ENCODE measurements at regions not wholly inside any gene's neighbourhood (a gene's known extent, or its start where the extent isn't known, plus 50 kb on each side); places are given as distances from the start of the nearest gene placed in this dataset.
A peak's percentile ranks its signal among the peaks of the same experiment; 100 is the strongest.

DNA sequence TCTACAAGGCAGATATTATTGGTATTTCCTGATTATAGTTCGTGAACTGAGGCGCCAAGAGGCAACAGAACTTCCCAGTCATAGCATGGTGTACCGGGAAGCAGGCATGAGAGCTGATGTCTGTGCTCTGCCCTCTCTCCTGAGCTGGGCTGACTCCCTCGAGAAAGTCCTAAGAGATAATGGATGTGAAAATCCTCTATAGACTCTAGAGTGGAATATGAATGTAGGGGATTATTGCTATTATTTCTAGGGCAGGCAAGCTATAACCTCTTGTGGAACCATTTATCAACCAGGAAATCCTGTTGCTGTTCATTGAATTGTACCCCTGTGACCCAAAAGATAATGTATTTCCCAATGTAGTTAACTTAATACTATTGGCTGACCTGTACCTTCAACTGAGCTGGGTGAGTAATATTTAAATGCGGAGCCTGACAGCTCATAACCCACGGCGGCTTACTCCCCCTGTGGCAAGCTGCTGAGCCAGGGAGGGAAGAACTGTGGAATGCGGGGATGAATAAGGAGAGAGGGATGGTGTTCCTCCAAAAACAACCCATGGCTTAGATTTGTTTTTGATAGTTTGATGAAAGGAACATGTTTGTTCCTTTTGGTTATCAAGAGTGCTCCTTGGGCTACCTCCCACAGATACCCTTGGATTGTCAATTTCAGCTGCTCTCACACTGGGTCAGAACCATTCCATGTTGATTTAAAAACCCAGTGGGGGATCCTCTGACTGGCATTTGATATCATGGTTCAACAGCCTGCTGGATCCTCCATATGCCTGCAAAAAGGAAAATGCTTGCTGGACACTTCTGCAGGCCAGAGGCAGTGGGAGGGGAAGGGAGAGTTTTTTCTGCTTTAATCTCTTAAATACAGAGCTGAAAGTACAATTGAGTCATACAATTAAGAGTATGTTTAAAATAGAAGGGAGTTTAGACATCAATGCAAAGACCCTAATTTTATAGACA, 339.0 kb upstream of the BOD1L1 start:
- Histone ChIP-seq H3K36me3 (replicated peaks in 1 of 2; ENCODE audit: control insufficient read depth in 1 of 2, insufficient read depth in 2 of 2, low read length in 1 of 2) (no peaks in the 10 kb centered on the region), H3K4me1 (ENCODE audit: control insufficient read depth in 1 of 2, insufficient read depth in 2 of 2, low read depth in 1 of 2, low read length in 1 of 2) (peaks cover 0 to 33% of the 10 kb centered on the region in 2 experiments; a peak in 1 of 4 replicates), H3K79me2 (ENCODE audit: insufficient read depth) (no peaks in the 10 kb centered on the region), H3K27ac (ENCODE audit: low read depth in 2 of 2, low read length in 1 of 2) (peak overlapping the region in 1 of 2 experiments; percentile 85; a peak in 3 of 4 replicates), H3K9me3 (no peaks in the 10 kb centered on the region), H2AFZ (ENCODE audit: low read depth) (peak overlapping the region; percentile 0; the same call in 1 of the 2 replicates), H3K4me3 (ENCODE audit: low read depth in 2 of 2, low read length in 1 of 2) (no peak overlapping the region), H4K20me1 (ENCODE audit: insufficient read depth) (no peaks in the 10 kb centered on the region), H3F3A (replicated peaks; ENCODE audit: insufficient read depth) (peaks cover 28% of the 10 kb centered on the region), H3K27me3 (ENCODE audit: insufficient read depth) (no peaks in the 10 kb centered on the region), H3K9ac (peak overlapping the region; percentile 52), H3K4me2 (peak overlapping the region; percentile 62), H3K9me2 (no peaks in the 10 kb centered on the region)
- ChIA-PET POLR2A (interaction anchor here (0.5 kb wide), 1 partner anchor 33 kb away, joined by 3 read pairs; no protein-coding TSS in a partner anchor), CTCF (interaction anchor here (1.4 to 1.8 kb wide), 2 partner anchors 21 to 34 kb away, joined by 3 to 4 read pairs; no protein-coding TSS in a partner anchor)
- WGBS (ENCODE audit: low lambda C conversion rate): 41% methylated on average over 8 of the region's 8 CpGs
- DNase-seq: no peak
- TF ChIP-seq TAF1 (IDR thresholded peaks at IDR 0.05; ENCODE audit: borderline replicate concordance, low read depth, low read length) (no peak), CHD2 (IDR thresholded peaks at IDR 0.05; ENCODE audit: low read length, partially characterized antibody) (no peak), TEAD4 (IDR thresholded peaks at IDR 0.05; ENCODE audit: borderline replicate concordance, insufficient read depth) (peak; percentile 73; the same call in 1 of the 2 replicates), NFIC (IDR thresholded peaks at IDR 0.05; ENCODE audit: borderline replicate concordance) (peak; percentile 34; the same call in 1 of the 2 replicates), JUND (IDR thresholded peaks at IDR 0.05) (peak; percentile 55), MEF2A (IDR thresholded peaks at IDR 0.05; ENCODE audit: borderline replicate concordance, low read depth) (no peak), ELF1 (IDR thresholded peaks at IDR 0.05) (no peak), MXI1 (IDR thresholded peaks at IDR 0.05; ENCODE audit: low read depth, low read length) (no peak), RXRA (IDR thresholded peaks at IDR 0.05; ENCODE audit: borderline replicate concordance, low read depth) (no peak; the same call in 1 of the 2 replicates), EZH2phosphoT487 (IDR thresholded peaks at IDR 0.05; ENCODE audit: borderline replicate concordance, low read depth) (no peak), GATA2 (CRISPR knock-in tag; IDR thresholded peaks at IDR 0.05) (no peak), RCOR1 (IDR thresholded peaks at IDR 0.05; ENCODE audit: low read length) (no peak), FOXM1 (IDR thresholded peaks at IDR 0.05; ENCODE audit: low read depth) (no peak), POLR2AphosphoS5 (IDR thresholded peaks at IDR 0.05; ENCODE audit: low read depth, low read length) (no peak), GABPA (IDR thresholded peaks at IDR 0.05; ENCODE audit: low read depth) (no peak), NRF1 (IDR thresholded peaks at IDR 0.05; ENCODE audit: low read depth, low read length) (no peak), RFX5 (IDR thresholded peaks at IDR 0.05; ENCODE audit: low read length) (no peak)
- TF ChIP-seq, protein P1, sequence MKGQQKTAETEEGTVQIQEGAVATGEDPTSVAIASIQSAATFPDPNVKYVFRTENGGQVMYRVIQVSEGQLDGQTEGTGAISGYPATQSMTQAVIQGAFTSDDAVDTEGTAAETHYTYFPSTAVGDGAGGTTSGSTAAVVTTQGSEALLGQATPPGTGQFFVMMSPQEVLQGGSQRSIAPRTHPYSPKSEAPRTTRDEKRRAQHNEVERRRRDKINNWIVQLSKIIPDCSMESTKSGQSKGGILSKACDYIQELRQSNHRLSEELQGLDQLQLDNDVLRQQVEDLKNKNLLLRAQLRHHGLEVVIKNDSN (IDR thresholded peaks at IDR 0.05; ENCODE audit: borderline replicate concordance, low read depth): no peak
- TF ChIP-seq, protein P2, sequence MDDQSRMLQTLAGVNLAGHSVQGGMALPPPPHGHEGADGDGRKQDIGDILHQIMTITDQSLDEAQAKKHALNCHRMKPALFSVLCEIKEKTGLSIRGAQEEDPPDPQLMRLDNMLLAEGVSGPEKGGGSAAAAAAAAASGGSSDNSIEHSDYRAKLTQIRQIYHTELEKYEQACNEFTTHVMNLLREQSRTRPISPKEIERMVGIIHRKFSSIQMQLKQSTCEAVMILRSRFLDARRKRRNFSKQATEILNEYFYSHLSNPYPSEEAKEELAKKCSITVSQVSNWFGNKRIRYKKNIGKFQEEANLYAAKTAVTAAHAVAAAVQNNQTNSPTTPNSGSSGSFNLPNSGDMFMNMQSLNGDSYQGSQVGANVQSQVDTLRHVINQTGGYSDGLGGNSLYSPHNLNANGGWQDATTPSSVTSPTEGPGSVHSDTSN (IDR thresholded peaks at IDR 0.05): peak; percentile 63
- TF ChIP-seq, protein P3, sequence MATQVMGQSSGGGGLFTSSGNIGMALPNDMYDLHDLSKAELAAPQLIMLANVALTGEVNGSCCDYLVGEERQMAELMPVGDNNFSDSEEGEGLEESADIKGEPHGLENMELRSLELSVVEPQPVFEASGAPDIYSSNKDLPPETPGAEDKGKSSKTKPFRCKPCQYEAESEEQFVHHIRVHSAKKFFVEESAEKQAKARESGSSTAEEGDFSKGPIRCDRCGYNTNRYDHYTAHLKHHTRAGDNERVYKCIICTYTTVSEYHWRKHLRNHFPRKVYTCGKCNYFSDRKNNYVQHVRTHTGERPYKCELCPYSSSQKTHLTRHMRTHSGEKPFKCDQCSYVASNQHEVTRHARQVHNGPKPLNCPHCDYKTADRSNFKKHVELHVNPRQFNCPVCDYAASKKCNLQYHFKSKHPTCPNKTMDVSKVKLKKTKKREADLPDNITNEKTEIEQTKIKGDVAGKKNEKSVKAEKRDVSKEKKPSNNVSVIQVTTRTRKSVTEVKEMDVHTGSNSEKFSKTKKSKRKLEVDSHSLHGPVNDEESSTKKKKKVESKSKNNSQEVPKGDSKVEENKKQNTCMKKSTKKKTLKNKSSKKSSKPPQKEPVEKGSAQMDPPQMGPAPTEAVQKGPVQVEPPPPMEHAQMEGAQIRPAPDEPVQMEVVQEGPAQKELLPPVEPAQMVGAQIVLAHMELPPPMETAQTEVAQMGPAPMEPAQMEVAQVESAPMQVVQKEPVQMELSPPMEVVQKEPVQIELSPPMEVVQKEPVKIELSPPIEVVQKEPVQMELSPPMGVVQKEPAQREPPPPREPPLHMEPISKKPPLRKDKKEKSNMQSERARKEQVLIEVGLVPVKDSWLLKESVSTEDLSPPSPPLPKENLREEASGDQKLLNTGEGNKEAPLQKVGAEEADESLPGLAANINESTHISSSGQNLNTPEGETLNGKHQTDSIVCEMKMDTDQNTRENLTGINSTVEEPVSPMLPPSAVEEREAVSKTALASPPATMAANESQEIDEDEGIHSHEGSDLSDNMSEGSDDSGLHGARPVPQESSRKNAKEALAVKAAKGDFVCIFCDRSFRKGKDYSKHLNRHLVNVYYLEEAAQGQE (IDR thresholded peaks at IDR 0.05; ENCODE audit: low read depth, low read length): no peak
- TF ChIP-seq, protein P4, sequence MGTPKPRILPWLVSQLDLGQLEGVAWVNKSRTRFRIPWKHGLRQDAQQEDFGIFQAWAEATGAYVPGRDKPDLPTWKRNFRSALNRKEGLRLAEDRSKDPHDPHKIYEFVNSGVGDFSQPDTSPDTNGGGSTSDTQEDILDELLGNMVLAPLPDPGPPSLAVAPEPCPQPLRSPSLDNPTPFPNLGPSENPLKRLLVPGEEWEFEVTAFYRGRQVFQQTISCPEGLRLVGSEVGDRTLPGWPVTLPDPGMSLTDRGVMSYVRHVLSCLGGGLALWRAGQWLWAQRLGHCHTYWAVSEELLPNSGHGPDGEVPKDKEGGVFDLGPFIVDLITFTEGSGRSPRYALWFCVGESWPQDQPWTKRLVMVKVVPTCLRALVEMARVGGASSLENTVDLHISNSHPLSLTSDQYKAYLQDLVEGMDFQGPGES (IDR thresholded peaks at IDR 0.05; ENCODE audit: low read depth, low read length): no peak
- TF ChIP-seq, protein P5, sequence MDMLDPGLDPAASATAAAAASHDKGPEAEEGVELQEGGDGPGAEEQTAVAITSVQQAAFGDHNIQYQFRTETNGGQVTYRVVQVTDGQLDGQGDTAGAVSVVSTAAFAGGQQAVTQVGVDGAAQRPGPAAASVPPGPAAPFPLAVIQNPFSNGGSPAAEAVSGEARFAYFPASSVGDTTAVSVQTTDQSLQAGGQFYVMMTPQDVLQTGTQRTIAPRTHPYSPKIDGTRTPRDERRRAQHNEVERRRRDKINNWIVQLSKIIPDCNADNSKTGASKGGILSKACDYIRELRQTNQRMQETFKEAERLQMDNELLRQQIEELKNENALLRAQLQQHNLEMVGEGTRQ (IDR thresholded peaks at IDR 0.05; ENCODE audit: borderline replicate concordance, low read depth, low read length): no peak

All from SK-N-SH (cell line).